ENCODE measurements at regions not wholly inside any gene's neighbourhood (a gene's known extent, or its start where the extent isn't known, plus 50 kb on each side); places are given as distances from the start of the nearest gene placed in this dataset.

- peaks cover 12 to 32% of the 10 kb centered on the region in 2 donors for H3K27me3 Mint-ChIP-seq (ENCODE audit: low read depth in 2 of 2)
- no peaks in the 10 kb centered on the region for H3K4me1 Mint-ChIP-seq
- ATAC-seq (peak in 1 of 3 donors; percentile 27), DNase-seq (no peak)
- peaks cover 0 to 2% of the 10 kb centered on the region in 2 donors for H3K9me3 Mint-ChIP-seq
- H3K27ac Mint-ChIP-seq, result no peak overlapping the region
- H3K27ac ChIP-seq (ENCODE audit: low read length), result no peak overlapping the region
- intact Hi-C loops (cut with micrococcal nuclease), result no loop called here
- no peaks in the 10 kb centered on the region for H3K36me3 Mint-ChIP-seq
- H3K36me3 ChIP-seq (ENCODE audit: control insufficient read depth, insufficient read depth, low read length), result no peaks in the 10 kb centered on the region
- H3K4me1 ChIP-seq (ENCODE audit: control insufficient read depth, insufficient read depth, low read length), result no peaks in the 10 kb centered on the region
- H3K9me3 ChIP-seq (ENCODE audit: control insufficient read depth, insufficient read depth, low read length), result peaks cover 3% of the 10 kb centered on the region
- WGBS (ENCODE audit: insufficient coverage), result 89% methylated on average over 10 of the region's 10 CpGs
- no peaks in the 10 kb centered on the region for H3K27me3 ChIP-seq (ENCODE audit: control insufficient read depth, insufficient read depth, low read length)
- TF ChIP-seq CTCF (IDR thresholded peaks at IDR 0.05), result no peak
- no peak overlapping the region for H3K4me3 ChIP-seq (ENCODE audit: low read length)
- no peak overlapping the region for H3K4me3 Mint-ChIP-seq
Observed at GRCh38 chr11:116527180-116527991, 245.4 kb downstream of the BUD13 start.

- H3K27ac Mint-ChIP-seq, result no peak overlapping the region
- TF ChIP-seq CTCF (IDR thresholded peaks at IDR 0.05), result no peak
Observed at GRCh38 chr11:116525961-116526495, 246.8 kb downstream of the BUD13 start.

GRCh38 chr11:116519499-116519898 is 253.3 kb downstream of the BUD13 start:
- TF ChIP-seq CTCF (IDR thresholded peaks at IDR 0.05), result no peak
- intact Hi-C loops (cut with micrococcal nuclease), result no loop called here
- DNase-seq, result no peak
- 69% methylated on average over 5 of the region's 5 CpGs for WGBS (ENCODE audit: insufficient coverage)
- H3K27me3 Mint-ChIP-seq (ENCODE audit: low read depth in 2 of 2), result peaks cover 28 to 51% of the 10 kb centered on the region in 2 donors
- H3K27me3 ChIP-seq (ENCODE audit: control insufficient read depth, insufficient read depth, low read length), result no peaks in the 10 kb centered on the region
- H3K27ac ChIP-seq (ENCODE audit: low read length), result no peak overlapping the region
- no peaks in the 10 kb centered on the region for H3K36me3 Mint-ChIP-seq
- H3K4me3 Mint-ChIP-seq, result no peak overlapping the region
- no peaks in the 10 kb centered on the region for H3K36me3 ChIP-seq (ENCODE audit: control insufficient read depth, insufficient read depth, low read length)
- no peak for ATAC-seq
- H3K27ac Mint-ChIP-seq, result no peak overlapping the region
- H3K4me3 ChIP-seq (ENCODE audit: low read length), result no peak overlapping the region
- no peaks in the 10 kb centered on the region for H3K4me1 ChIP-seq (ENCODE audit: control insufficient read depth, insufficient read depth, low read length)
- no peaks in the 10 kb centered on the region for H3K9me3 ChIP-seq (ENCODE audit: control insufficient read depth, insufficient read depth, low read length)
- peaks cover 0 to 2% of the 10 kb centered on the region in 2 donors for H3K9me3 Mint-ChIP-seq
- no peaks in the 10 kb centered on the region for H3K4me1 Mint-ChIP-seq

More at GRCh38 chr11:116525961-116526495, 246.8 kb downstream of the BUD13 start:
- H3K9me3 Mint-ChIP-seq, result peaks cover 0 to 2% of the 10 kb centered on the region in 2 donors
- no peaks in the 10 kb centered on the region for H3K27me3 ChIP-seq (ENCODE audit: control insufficient read depth, insufficient read depth, low read length)
- peaks cover 3% of the 10 kb centered on the region for H3K9me3 ChIP-seq (ENCODE audit: control insufficient read depth, insufficient read depth, low read length)
- no peak for DNase-seq
- H3K4me1 Mint-ChIP-seq, result no peaks in the 10 kb centered on the region
- H3K4me3 Mint-ChIP-seq, result no peak overlapping the region
- H3K27ac ChIP-seq (ENCODE audit: low read length), result no peak overlapping the region
- ATAC-seq, result no peak
- WGBS (ENCODE audit: insufficient coverage), result 64% methylated on average over 4 of the region's 4 CpGs
- peaks cover 7 to 26% of the 10 kb centered on the region in 2 donors for H3K27me3 Mint-ChIP-seq (ENCODE audit: low read depth in 2 of 2)
- H3K4me1 ChIP-seq (ENCODE audit: control insufficient read depth, insufficient read depth, low read length), result no peaks in the 10 kb centered on the region
- H3K4me3 ChIP-seq (ENCODE audit: low read length), result no peak overlapping the region
- intact Hi-C loops (cut with micrococcal nuclease), result no loop called here
- no peaks in the 10 kb centered on the region for H3K36me3 Mint-ChIP-seq
- no peaks in the 10 kb centered on the region for H3K36me3 ChIP-seq (ENCODE audit: control insufficient read depth, insufficient read depth, low read length)
